BJ (cell line): ENCODE measurements at regions not wholly inside any gene's neighbourhood (a gene's known extent, or its start where the extent isn't known, plus 50 kb on each side); places are given as distances from the start of the nearest gene placed in this dataset.

ENCODE experiments used
- CTCF ChIA-PET: fragments of 350-600 bp; formaldehyde crosslinking; extraction: SDS; loops from one replicate; lab custom pipeline; 2021; ENCODE audit warnings: antibody characterized with exemption, inconsistent platforms; lab: Yijun Ruan, JAX
- POLR2A ChIA-PET: fragments of 300-600 bp; sonication (Branson Sonifier 250); formaldehyde crosslinking; extraction: SDS; loops from one replicate; lab custom pipeline; 2021; ENCODE audit warnings: antibody characterized with exemption; lab: Charles Lee
- DNase-seq: peaks from one replicate; pipeline ENCODE4 v3.0.0-alpha.2; 2011; ENCODE audit warnings: low read depth
- H3K27me3 ChIP-seq: 2 replicates; pipeline ENCODE4 v1.6.0; 2011; ENCODE audit warnings: low read length; ENCODE audit not compliant: control insufficient read depth, insufficient read depth
- H3K36me3 ChIP-seq: 2 replicates; pipeline ENCODE4 v1.5.1; 2011; ENCODE audit warnings: low read length; ENCODE audit not compliant: control insufficient read depth, insufficient read depth
- H3K4me3 ChIP-seq: 2 replicates; pipeline ENCODE4 v1.5.1; 2011; ENCODE audit warnings: low read depth, mild to moderate bottlenecking, control low read depth, low read length
- TF ChIP-seq, protein P1 (sequence below): IDR thresholded peaks from 2 replicates; pipeline ENCODE4 v1.5.1; 2011; ENCODE audit warnings: low read depth, mild to moderate bottlenecking, control low read depth, inconsistent platforms, low read length, moderate library complexity; ENCODE audit not compliant: insufficient read depth

DNA sequence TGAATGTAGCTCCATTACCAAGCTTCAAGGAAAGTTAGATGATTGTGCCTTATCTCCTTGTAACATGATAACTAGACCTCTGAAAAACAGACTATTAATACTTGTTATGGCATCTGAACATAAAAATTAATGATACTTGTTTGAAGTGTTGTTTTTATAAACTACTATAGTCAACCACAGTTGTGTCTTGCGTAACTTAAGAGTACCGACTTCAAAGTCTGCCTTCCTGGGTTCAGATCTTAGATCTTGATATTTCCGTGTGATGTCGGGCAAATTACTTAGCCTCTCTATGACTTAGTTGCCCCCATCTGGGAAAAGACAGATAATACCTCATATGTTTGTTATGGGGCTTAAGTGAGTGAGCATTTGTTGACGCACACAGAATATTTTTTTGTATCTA lies 906.5 kb downstream of the JRKL start:
- ChIA-PET CTCF (no interaction called here), POLR2A (no interaction called here)
- no peak for DNase-seq
- TF ChIP-seq, protein P1, sequence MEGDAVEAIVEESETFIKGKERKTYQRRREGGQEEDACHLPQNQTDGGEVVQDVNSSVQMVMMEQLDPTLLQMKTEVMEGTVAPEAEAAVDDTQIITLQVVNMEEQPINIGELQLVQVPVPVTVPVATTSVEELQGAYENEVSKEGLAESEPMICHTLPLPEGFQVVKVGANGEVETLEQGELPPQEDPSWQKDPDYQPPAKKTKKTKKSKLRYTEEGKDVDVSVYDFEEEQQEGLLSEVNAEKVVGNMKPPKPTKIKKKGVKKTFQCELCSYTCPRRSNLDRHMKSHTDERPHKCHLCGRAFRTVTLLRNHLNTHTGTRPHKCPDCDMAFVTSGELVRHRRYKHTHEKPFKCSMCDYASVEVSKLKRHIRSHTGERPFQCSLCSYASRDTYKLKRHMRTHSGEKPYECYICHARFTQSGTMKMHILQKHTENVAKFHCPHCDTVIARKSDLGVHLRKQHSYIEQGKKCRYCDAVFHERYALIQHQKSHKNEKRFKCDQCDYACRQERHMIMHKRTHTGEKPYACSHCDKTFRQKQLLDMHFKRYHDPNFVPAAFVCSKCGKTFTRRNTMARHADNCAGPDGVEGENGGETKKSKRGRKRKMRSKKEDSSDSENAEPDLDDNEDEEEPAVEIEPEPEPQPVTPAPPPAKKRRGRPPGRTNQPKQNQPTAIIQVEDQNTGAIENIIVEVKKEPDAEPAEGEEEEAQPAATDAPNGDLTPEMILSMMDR: no peak
- H3K4me3 ChIP-seq: no peak overlapping the region
- no peaks in the 10 kb centered on the region for H3K27me3 ChIP-seq
- H3K36me3 ChIP-seq: no peaks in the 10 kb centered on the region

DNA sequence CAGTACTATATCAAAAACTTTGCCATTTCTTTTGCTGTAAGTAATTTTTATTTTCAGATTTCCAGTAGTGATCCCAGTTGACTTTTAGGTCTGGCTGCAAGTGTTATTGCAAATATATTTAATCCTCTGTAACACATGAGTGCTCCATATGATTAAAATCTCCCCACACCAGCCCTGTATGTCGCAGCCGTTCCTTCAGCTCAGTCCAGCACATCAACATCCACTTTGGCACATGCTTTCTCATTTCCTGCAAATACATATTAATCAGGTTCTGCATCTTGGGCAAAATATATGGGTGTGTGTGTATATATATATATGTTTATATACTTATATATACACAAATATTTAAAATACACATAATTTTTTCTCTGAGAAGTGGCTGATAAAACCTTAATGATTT lies 919.5 kb downstream of the JRKL start:
- ChIA-PET POLR2A (no interaction called here), CTCF (no interaction called here)
- TF ChIP-seq, protein P1: no peak
- Histone ChIP-seq H3K36me3 (no peaks in the 10 kb centered on the region), H3K4me3 (no peak overlapping the region), H3K27me3 (no peaks in the 10 kb centered on the region)
- no peak for DNase-seq

DNA sequence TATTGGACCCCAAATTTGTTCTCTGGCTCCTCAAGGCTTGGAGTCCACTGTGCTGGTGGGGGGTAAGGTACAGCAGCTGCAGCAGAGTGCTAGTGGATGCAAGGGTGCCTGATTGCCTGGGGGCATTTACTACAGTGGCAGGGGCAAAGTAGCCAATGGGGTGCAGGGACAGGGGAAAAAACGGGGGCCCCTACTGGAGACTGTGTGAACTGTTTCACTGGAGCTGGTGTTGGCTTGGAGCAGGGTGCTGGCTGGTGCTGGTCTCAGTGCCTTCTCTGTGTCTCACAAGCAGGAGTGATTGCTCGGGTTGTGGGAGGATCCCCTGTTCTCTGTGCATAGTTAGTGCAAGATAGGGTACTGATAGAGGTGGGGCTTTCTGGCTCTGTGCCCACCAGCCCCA lies 935.9 kb downstream of the JRKL start:
- CTCF ChIA-PET: no interaction called here
- TF ChIP-seq, protein P1: no peak

DNA sequence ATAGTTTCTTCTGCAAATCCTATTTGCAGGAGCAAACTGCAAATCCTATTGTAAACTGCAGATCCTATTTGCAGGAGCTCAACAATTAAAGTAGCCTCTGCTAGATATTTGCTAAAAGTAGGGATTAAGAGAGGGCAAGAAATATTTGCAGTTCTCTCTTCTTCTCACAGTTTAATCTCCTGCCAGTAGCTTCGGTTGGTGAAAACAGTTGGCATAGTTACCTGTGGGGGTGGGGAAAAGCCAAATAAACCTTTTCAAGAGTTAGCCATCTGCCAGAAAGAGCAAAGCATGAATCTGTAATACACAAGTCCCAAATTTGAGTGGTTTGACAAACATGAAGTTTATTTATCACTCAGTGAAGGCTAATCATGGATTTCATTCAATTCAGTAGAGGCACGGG lies 942.5 kb downstream of the JRKL start:
- no peaks in the 10 kb centered on the region for H3K36me3 ChIP-seq
- TF ChIP-seq, protein P1: no peak
- ChIA-PET CTCF (no interaction called here), POLR2A (no interaction called here)
- no peak overlapping the region for H3K4me3 ChIP-seq
- no peak for DNase-seq
- no peaks in the 10 kb centered on the region for H3K27me3 ChIP-seq

More for the DNA sequence above, 935.9 kb downstream of the JRKL start:
- no peaks in the 10 kb centered on the region for H3K27me3 ChIP-seq
- no peak overlapping the region for H3K4me3 ChIP-seq
- no peaks in the 10 kb centered on the region for H3K36me3 ChIP-seq
- POLR2A ChIA-PET: no interaction called here
- no peak for DNase-seq

DNA sequence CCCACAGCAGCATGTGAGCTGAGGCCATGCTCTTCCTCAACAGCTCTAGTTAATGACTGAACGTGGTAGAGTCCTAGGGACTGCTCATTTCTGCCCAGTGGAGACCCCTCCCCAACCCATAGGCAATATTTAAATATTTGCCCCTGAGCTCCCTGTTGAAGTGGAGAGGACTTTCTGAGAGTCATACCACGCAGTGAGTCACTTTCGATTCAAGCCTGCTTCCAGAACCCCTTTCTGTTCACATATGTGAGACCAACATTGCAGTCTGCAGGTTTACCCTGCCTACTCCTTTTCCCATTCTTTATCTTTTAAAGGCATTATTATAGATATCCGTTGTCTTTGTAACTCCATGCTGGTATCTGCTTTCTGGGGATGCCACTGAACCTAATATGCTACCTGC lies 946.3 kb downstream of the JRKL start:
- no peaks in the 10 kb centered on the region for H3K36me3 ChIP-seq
- no peak for DNase-seq
- H3K27me3 ChIP-seq: no peaks in the 10 kb centered on the region
- H3K4me3 ChIP-seq: no peak overlapping the region
- ChIA-PET CTCF (no interaction called here), POLR2A (no interaction called here)
- TF ChIP-seq, protein P1: no peak
